ENCODE measurements at regions not wholly inside any gene's neighbourhood (a gene's known extent, or its start where the extent isn't known, plus 50 kb on each side); places are given as distances from the start of the nearest gene placed in this dataset.
"Not testable (repeated sequence)": the region's sequence is repeated elsewhere in the genome, so short reads cannot be mapped to it uniquely, and the experiment has no call there.

- ATAC-seq (ENCODE audit: low read depth): no peak
- H3K4me1 Mint-ChIP-seq: no peaks in the 10 kb centered on the region
- no peaks in the 10 kb centered on the region for H3K27me3 Mint-ChIP-seq
- H3K27ac Mint-ChIP-seq: no peak overlapping the region
- DNase-seq (ENCODE audit: low spot score in 2 of 2): no peak
- H3K9me3 Mint-ChIP-seq: no peaks in the 10 kb centered on the region
- H3K36me3 Mint-ChIP-seq: no peaks in the 10 kb centered on the region
- no peak overlapping the region for H3K4me3 Mint-ChIP-seq
Observed at GRCh38 chr3:28050120-28050519, 191.3 kb upstream of the CMC1 start.

- Mint-ChIP-seq H3K4me1 (no peaks in the 10 kb centered on the region), H3K4me3 (no peak overlapping the region), H3K9me3 (no peaks in the 10 kb centered on the region), H3K27ac (no peak overlapping the region), H3K27me3 (no peaks in the 10 kb centered on the region), H3K36me3 (no peaks in the 10 kb centered on the region)
- no peak for ATAC-seq (ENCODE audit: low read depth)
- DNase-seq (ENCODE audit: low spot score in 2 of 2): no peak
Observed at GRCh38 chr3:28050885-28051284, 190.5 kb upstream of the CMC1 start.

DNA sequence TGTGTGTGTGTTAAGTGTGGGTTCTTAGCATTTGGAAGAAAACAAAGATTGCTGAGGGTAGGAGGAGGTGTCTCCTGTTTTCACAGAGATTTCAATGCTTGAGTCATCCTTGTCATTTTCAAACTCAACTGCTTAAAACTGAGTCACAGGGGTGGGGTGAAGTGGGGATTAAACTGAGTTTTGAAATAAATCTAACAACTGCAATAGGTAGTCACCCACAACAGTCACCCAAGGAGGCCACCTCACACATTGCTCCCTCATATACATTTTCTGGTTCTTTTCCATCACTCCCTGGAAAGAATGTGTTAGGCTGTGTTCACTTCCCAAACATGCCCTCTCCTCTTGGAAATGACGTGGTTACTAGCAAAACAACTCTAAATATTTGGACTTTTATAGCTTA, 187.7 kb upstream of the CMC1 start:
- Mint-ChIP-seq H3K9me3 (no peaks in the 10 kb centered on the region), H3K27ac (no peak overlapping the region), H3K4me1 (no peaks in the 10 kb centered on the region), H3K4me3 (no peak overlapping the region), H3K36me3 (no peaks in the 10 kb centered on the region), H3K27me3 (peaks cover 4% of the 10 kb centered on the region)
- DNase-seq (ENCODE audit: low spot score in 2 of 2) (no peak), ATAC-seq (ENCODE audit: low read depth) (no peak)

GRCh38 chr3:28056806-28057205, 184.6 kb upstream of the CMC1 start:
- ATAC-seq (ENCODE audit: low read depth) (no peak), DNase-seq (ENCODE audit: low spot score in 2 of 2) (no peak)
- Mint-ChIP-seq H3K36me3 (no peaks in the 10 kb centered on the region), H3K9me3 (no peaks in the 10 kb centered on the region), H3K4me3 (no peak overlapping the region), H3K27ac (no peak overlapping the region), H3K4me1 (no peaks in the 10 kb centered on the region), H3K27me3 (peaks cover 4% of the 10 kb centered on the region)

GRCh38 chr3:28057539-28057938, 183.9 kb upstream of the CMC1 start:
- Mint-ChIP-seq H3K4me1 (no peaks in the 10 kb centered on the region), H3K9me3 (no peaks in the 10 kb centered on the region), H3K36me3 (no peaks in the 10 kb centered on the region), H3K27ac (no peak overlapping the region), H3K4me3 (no peak overlapping the region), H3K27me3 (peaks cover 4% of the 10 kb centered on the region)
- ATAC-seq (ENCODE audit: low read depth) (no peak), DNase-seq (ENCODE audit: low spot score in 2 of 2) (no peak)

DNA sequence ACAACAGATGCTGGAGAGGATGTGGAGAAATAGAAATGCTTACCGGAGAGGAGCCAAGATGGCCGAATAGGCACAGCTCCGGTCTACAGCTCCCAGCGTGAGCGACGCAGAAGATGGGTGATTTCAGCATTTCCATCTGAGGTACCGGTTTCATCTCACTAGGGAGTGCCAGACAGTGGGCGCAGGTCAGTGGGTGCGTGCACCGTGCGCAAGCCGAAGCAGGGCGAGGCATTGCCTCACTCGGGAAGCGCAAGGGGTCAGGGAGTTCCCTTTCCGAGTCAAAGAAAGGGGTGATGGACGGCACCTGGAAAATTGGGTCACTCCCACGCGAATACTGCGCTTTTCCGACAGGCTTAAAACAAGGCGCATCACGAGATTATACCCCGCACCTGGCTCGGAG, 182.2 kb upstream of the CMC1 start:
- H3K4me3 Mint-ChIP-seq; H3K4me1 Mint-ChIP-seq; H3K36me3 Mint-ChIP-seq; H3K27ac Mint-ChIP-seq; H3K9me3 Mint-ChIP-seq; DNase-seq (ENCODE audit: low spot score in 2 of 2); H3K27me3 Mint-ChIP-seq; ATAC-seq (ENCODE audit: low read depth): not testable (repeated sequence)

GRCh38 chr3:28066020-28066419, 175.4 kb upstream of the CMC1 start:
- no peaks in the 10 kb centered on the region for H3K27me3 Mint-ChIP-seq
- no peak overlapping the region for H3K27ac Mint-ChIP-seq
- H3K9me3 Mint-ChIP-seq: peaks cover 6% of the 10 kb centered on the region
- H3K4me3 Mint-ChIP-seq: no peak overlapping the region
- DNase-seq (ENCODE audit: low spot score in 2 of 2): no peak
- ATAC-seq (ENCODE audit: low read depth): no peak
- no peaks in the 10 kb centered on the region for H3K4me1 Mint-ChIP-seq
- H3K36me3 Mint-ChIP-seq: no peaks in the 10 kb centered on the region

DNA sequence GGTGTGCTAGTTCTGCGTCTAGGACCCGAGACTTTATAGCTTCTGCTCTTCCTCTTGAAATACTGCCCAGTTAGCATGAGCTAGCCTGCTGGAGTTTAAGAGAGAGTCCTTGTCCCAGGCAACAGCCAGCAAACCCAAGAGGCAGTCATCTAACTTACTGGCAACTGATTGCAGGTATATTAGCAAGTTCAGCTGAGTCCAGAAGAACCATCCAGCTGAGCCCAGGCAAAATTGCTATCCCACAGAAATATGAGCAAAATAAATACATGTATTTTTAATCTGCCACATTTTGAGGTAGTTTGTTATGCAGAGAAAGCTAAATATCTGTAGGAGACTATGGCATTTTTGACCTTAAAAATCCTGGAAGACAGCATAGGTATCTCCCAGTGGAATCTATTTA, 174.4 kb upstream of the CMC1 start:
- no peaks in the 10 kb centered on the region for H3K4me1 Mint-ChIP-seq
- no peak overlapping the region for H3K4me3 Mint-ChIP-seq
- ATAC-seq (ENCODE audit: low read depth): no peak
- H3K9me3 Mint-ChIP-seq: peaks cover 6% of the 10 kb centered on the region
- H3K27ac Mint-ChIP-seq: no peak overlapping the region
- H3K36me3 Mint-ChIP-seq: no peaks in the 10 kb centered on the region
- DNase-seq (ENCODE audit: low spot score in 2 of 2): no peak
- H3K27me3 Mint-ChIP-seq: no peaks in the 10 kb centered on the region

DNA sequence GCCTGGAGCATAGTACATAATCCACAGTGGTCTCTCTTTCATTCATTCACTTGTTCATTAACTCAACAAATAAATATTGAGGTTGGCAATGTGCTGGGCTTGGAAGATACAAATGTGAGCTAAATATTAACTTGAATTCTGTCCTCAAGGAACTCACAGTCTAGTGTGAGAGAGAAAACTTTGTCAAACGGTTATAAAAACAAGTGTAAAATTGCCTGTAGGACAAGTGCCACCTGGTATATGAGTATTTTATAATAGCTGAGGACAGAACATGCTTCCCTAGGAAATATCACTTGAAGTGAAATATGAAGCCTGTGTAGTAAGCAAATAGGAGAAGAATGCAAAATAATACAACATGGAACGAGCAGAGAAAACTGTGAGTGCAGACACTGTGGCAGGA, 173.1 kb upstream of the CMC1 start:
- H3K27ac Mint-ChIP-seq: no peak overlapping the region
- DNase-seq (ENCODE audit: low spot score in 2 of 2): no peak
- no peak for ATAC-seq (ENCODE audit: low read depth)
- no peaks in the 10 kb centered on the region for H3K36me3 Mint-ChIP-seq
- H3K27me3 Mint-ChIP-seq: no peaks in the 10 kb centered on the region
- H3K4me1 Mint-ChIP-seq: no peaks in the 10 kb centered on the region
- H3K9me3 Mint-ChIP-seq: peaks cover 6% of the 10 kb centered on the region
- no peak overlapping the region for H3K4me3 Mint-ChIP-seq

GRCh38 chr3:28069438-28069837, 172.0 kb upstream of the CMC1 start:
- Mint-ChIP-seq H3K4me3 (no peak overlapping the region), H3K36me3 (no peaks in the 10 kb centered on the region), H3K27me3 (no peaks in the 10 kb centered on the region), H3K4me1 (no peaks in the 10 kb centered on the region), H3K27ac (no peak overlapping the region), H3K9me3 (peaks cover 6% of the 10 kb centered on the region)
- ATAC-seq (ENCODE audit: low read depth) (no peak), DNase-seq (ENCODE audit: low spot score in 2 of 2) (no peak)

GRCh38 chr3:28076246-28076645, 165.2 kb upstream of the CMC1 start:
- H3K4me3 Mint-ChIP-seq: no peak overlapping the region
- H3K27me3 Mint-ChIP-seq: peaks cover 2% of the 10 kb centered on the region
- H3K4me1 Mint-ChIP-seq: no peaks in the 10 kb centered on the region
- no peaks in the 10 kb centered on the region for H3K36me3 Mint-ChIP-seq
- no peaks in the 10 kb centered on the region for H3K9me3 Mint-ChIP-seq
- DNase-seq (ENCODE audit: low spot score in 2 of 2) (no peak), ATAC-seq (ENCODE audit: low read depth) (no peak)
- no peak overlapping the region for H3K27ac Mint-ChIP-seq

GRCh38 chr3:28077572-28077971, 163.8 kb upstream of the CMC1 start:
- Mint-ChIP-seq H3K36me3 (no peaks in the 10 kb centered on the region), H3K4me1 (no peaks in the 10 kb centered on the region)

DNA sequence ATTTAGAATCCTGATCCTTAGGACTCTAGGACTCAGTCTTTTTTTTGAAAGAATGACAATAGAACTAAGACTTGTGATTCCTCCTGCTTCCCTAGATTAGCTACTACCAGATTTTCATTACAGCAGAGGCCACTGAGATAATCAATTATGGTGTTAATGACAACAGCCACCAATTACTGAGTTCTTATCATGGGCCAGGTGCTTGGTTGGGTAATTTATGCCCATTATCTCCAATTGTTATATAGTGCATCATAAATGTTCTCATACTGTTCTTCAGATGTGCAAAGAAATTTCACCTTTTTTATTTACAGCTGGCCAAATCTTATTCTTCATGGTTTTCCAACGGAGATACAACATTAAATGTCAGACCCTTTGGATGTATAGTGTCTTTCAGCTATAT, 162.9 kb upstream of the CMC1 start:
- Mint-ChIP-seq H3K27me3 (peaks cover 4% of the 10 kb centered on the region), H3K4me1 (no peaks in the 10 kb centered on the region), H3K27ac (no peak overlapping the region), H3K9me3 (no peaks in the 10 kb centered on the region), H3K4me3 (no peak overlapping the region), H3K36me3 (no peaks in the 10 kb centered on the region)
- ATAC-seq (ENCODE audit: low read depth) (no peak), DNase-seq (ENCODE audit: low spot score in 2 of 2) (no peak)

More at GRCh38 chr3:28077572-28077971, 163.8 kb upstream of the CMC1 start:
- Mint-ChIP-seq H3K27me3 (peaks cover 4% of the 10 kb centered on the region), H3K9me3 (no peaks in the 10 kb centered on the region), H3K4me3 (no peak overlapping the region), H3K27ac (no peak overlapping the region)
- DNase-seq (ENCODE audit: low spot score in 2 of 2) (no peak), ATAC-seq (ENCODE audit: low read depth) (no peak)

DNA sequence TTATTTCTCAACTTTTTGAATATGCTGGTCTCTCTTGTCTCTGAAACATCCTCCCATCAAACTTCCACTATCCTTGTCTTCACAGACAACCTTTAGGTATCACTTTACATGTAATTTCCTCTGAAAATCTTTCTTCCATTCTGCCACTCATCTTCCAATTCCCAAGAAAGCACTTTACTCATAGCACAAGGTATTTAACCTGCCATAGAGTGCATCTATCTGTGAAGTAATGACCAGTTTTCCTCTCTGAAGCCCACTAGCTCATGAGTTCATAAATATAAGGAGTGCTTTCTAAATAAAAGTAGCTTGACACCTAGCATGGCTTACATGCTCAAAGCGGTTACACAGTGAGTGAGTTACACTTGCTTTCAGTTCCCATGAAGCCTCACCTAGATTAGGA, 160.7 kb upstream of the CMC1 start:
- H3K27ac Mint-ChIP-seq: no peak overlapping the region
- ATAC-seq (ENCODE audit: low read depth) (no peak), DNase-seq (ENCODE audit: low spot score in 2 of 2) (no peak)
- H3K4me3 Mint-ChIP-seq: no peak overlapping the region
- H3K9me3 Mint-ChIP-seq: no peaks in the 10 kb centered on the region
- no peaks in the 10 kb centered on the region for H3K36me3 Mint-ChIP-seq
- H3K27me3 Mint-ChIP-seq: peaks cover 4% of the 10 kb centered on the region
- no peaks in the 10 kb centered on the region for H3K4me1 Mint-ChIP-seq

DNA sequence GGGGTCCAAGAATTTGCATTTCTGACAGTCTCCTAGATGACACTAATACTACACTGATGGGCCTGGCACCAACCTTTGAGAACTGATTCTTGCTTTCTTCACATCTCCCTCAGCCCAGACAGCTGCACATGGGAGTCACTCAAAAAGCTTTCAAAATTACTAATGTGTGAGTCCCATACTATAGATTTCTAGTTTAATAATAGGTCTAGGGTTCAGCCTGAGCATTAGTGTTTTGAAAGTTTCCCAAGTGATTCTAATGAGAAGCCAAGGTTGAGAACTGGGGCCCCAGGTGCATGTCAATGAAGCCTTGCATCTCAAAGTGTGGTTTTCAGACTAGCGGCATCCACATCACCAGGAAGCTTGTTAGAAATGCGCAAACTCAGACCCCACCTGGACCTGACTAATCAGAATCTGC, 159.9 kb upstream of the CMC1 start:
- H3K27ac Mint-ChIP-seq: no peak overlapping the region
- H3K4me3 Mint-ChIP-seq: no peak overlapping the region
- ATAC-seq (ENCODE audit: low read depth) (no peak), DNase-seq (ENCODE audit: low spot score in 2 of 2) (no peak)
- peaks cover 4% of the 10 kb centered on the region for H3K27me3 Mint-ChIP-seq
- no peaks in the 10 kb centered on the region for H3K4me1 Mint-ChIP-seq
- no peaks in the 10 kb centered on the region for H3K36me3 Mint-ChIP-seq
- H3K9me3 Mint-ChIP-seq: no peaks in the 10 kb centered on the region

DNA sequence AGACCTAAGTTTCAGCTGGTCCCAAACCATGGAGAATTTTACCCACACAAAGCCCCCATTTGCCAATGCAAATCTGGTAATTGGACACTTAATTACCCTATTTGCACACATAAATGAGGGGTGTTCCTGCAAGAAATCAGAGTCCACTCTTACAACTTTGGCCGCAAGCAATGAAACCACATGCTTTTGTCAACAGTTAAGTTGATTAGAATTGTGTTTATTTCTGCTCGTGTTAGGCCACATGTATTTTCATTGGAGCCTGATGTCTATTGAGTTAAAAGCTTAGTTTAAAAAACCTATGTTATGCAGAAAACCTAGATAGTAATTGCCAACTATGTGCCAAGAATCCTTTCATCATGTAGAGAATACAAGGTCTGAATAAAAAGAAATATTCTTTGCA, 153.8 kb upstream of the CMC1 start:
- DNase-seq (ENCODE audit: low spot score in 2 of 2) (no peak), ATAC-seq (ENCODE audit: low read depth) (no peak)
- Mint-ChIP-seq H3K4me1 (no peaks in the 10 kb centered on the region), H3K27ac (no peak overlapping the region), H3K9me3 (peaks cover 5% of the 10 kb centered on the region), H3K36me3 (no peaks in the 10 kb centered on the region), H3K4me3 (no peak overlapping the region), H3K27me3 (no peaks in the 10 kb centered on the region)
